Lower lobe of right lung (tissue), 2 donors: ENCODE measurements at regions not wholly inside any gene's neighbourhood (a gene's known extent, or its start where the extent isn't known, plus 50 kb on each side); places are given as distances from the start of the nearest gene placed in this dataset.

Source experiments
- ATAC-seq, 2 donors: fragments of 200-7000 bp; cut with Tn5 transposase; one replicate each; pipeline ENCODE4 v1.9.1; 2020 to 2022; ENCODE audit warnings: mild to moderate bottlenecking in 2 of 2, moderate library complexity in 2 of 2
- DNase-seq: peaks from one replicate; pipeline ENCODE4 v3.0.0-alpha.2; 2020
- H3K27ac ChIP-seq: fragments of 200-600 bp; one replicate; pipeline ENCODE4 v1.8.0; 2022
- H3K27me3 ChIP-seq: fragments of 200-600 bp; one replicate; pipeline ENCODE4 v1.8.0; 2022; ENCODE audit warnings: low read depth
- H3K36me3 ChIP-seq: fragments of 200-600 bp; one replicate; pipeline ENCODE4 v1.8.0; 2022; ENCODE audit warnings: mild to moderate bottlenecking
- H3K4me1 ChIP-seq: fragments of 200-600 bp; one replicate; pipeline ENCODE4 v1.8.0; 2022
- H3K4me3 ChIP-seq: fragments of 200-600 bp; one replicate; pipeline ENCODE4 v1.8.0; 2022; ENCODE audit warnings: mild to moderate bottlenecking
- H3K9me3 ChIP-seq: fragments of 200-600 bp; one replicate; pipeline ENCODE4 v1.8.0; 2022
- intact Hi-C: fragments of 100-400 bp; cut with DNase I; formaldehyde crosslinking; loops from one replicate; pipeline ENCODE4 v1.11.0; 2022
- TF ChIP-seq, protein P1 (sequence below): fragments of 200-600 bp; IDR thresholded peaks from one replicate; pipeline ENCODE4 v1.8.0; 2022; ENCODE audit warnings: antibody characterized with exemption, mild to moderate bottlenecking
- donor health status: DM: no; HTN: yes; CAD: no; lungs with severe emphysema.

DNA sequence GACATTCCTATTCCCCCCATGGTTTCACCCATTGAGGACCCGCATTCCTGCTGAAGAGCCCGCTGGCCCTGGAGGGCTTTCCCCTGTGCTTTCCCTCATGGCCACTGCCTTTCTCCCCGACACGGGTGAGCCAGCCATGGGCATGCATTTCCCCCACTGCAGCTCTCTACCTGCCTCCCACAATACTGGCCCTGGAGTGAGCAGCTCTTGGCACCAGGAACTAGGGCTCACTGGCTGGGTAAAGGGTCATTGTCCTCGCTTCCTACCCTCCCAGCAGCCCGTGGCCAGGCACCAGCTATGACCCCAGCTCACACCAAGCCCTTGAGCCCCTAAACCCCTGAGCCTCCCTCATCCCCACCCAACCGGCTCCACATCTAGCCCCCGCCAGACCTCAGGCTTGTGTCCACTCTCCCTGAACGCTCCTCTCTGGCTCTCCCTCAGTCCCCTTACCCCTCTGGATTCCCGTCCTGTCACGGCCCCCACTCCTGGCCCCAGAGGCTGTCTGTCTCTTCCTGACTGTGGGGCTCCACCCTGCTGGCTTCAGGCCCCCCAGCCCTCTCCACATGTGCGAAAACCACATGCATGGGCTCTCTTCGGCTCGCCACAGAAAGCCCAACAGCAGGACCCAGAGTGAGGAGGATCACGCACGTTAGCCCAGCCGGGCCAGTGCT is 199.8 kb downstream of the ZFP36L2 start:
- no peak overlapping the region for H3K4me3 ChIP-seq
- peak in 1 of 2 donors; percentile 28 for ATAC-seq
- no peaks in the 10 kb centered on the region for H3K27me3 ChIP-seq
- TF ChIP-seq, protein P1, sequence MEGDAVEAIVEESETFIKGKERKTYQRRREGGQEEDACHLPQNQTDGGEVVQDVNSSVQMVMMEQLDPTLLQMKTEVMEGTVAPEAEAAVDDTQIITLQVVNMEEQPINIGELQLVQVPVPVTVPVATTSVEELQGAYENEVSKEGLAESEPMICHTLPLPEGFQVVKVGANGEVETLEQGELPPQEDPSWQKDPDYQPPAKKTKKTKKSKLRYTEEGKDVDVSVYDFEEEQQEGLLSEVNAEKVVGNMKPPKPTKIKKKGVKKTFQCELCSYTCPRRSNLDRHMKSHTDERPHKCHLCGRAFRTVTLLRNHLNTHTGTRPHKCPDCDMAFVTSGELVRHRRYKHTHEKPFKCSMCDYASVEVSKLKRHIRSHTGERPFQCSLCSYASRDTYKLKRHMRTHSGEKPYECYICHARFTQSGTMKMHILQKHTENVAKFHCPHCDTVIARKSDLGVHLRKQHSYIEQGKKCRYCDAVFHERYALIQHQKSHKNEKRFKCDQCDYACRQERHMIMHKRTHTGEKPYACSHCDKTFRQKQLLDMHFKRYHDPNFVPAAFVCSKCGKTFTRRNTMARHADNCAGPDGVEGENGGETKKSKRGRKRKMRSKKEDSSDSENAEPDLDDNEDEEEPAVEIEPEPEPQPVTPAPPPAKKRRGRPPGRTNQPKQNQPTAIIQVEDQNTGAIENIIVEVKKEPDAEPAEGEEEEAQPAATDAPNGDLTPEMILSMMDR: no peak
- peaks cover 22% of the 10 kb centered on the region for H3K4me1 ChIP-seq
- no peak overlapping the region for H3K27ac ChIP-seq
- H3K36me3 ChIP-seq: no peaks in the 10 kb centered on the region
- H3K9me3 ChIP-seq: no peaks in the 10 kb centered on the region
- DNase-seq: no peak
- intact Hi-C loops: no loop called here

DNA sequence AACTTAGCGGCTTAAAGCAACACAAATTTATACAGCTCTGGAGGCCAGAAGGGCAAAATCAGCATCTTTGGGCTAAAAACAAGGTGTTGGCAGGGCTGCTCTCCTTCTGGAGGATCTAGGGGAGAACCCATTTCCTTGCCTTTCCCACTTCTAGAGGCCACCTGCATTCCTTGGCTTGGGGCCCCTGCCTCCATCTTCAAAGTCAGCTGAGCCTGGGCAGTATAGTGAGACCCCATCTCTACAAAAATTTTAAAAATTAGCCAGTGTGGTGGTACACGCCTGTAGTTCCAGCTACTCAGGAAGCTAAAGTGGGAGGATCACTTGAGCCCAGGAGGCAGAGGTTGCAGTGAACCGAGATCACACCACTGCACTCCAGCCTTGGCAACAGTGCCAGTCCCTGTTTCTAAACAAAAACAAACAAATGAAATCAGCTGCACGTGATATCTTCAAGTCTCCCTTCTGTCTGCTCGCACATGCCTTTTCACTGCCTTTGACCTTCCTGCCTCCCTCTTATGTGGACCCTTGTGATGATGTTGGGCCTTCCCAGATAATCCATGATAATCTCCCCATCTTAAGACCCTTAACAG is 200.6 kb downstream of the ZFP36L2 start:
- no peak overlapping the region for H3K27ac ChIP-seq
- intact Hi-C loops: no loop called here

DNA sequence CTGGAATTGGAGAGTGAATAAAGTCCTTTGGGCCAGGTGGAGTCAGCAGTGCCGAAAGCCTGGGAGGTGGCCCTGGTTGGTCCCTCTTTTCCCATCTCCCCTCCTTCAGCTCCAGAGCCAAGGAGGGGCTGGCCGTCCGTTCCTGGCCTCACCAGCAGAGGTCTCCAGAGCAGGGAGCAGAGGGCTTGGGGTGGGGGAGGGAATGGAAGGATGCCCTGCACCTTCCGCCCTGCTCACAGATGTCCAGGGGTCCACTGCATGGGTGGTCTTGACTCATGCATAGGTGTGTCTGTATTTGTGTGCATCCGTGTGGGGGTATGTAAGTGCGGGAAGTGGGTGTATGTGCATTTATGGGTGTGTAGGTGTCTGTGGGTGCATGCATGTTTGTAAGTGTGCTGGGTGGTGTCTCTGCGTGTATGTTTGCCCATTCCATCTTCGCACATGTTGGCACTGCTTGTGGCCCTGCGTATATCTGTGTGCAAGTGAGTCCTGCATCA is 201.8 kb downstream of the ZFP36L2 start:
- Histone ChIP-seq H3K9me3 (peaks cover 3% of the 10 kb centered on the region), H3K4me1 (peaks cover 19% of the 10 kb centered on the region), H3K27ac (no peak overlapping the region), H3K4me3 (no peak overlapping the region), H3K27me3 (no peaks in the 10 kb centered on the region), H3K36me3 (no peaks in the 10 kb centered on the region)
- peak; percentile 43 to 79 for ATAC-seq
- intact Hi-C loops: loop anchor here (5.0 kb wide), 1 partner anchor 463 kb away; no protein-coding TSS in a partner anchor
- DNase-seq: no peak
- TF ChIP-seq, protein P1: peak; percentile 61

More for the DNA sequence above, 200.6 kb downstream of the ZFP36L2 start:
- TF ChIP-seq, protein P1: no peak
- Histone ChIP-seq H3K9me3 (no peaks in the 10 kb centered on the region), H3K36me3 (no peaks in the 10 kb centered on the region), H3K27me3 (no peaks in the 10 kb centered on the region), H3K4me3 (no peak overlapping the region), H3K4me1 (peaks cover 19% of the 10 kb centered on the region)
- ATAC-seq: no peak
- no peak for DNase-seq

DNA sequence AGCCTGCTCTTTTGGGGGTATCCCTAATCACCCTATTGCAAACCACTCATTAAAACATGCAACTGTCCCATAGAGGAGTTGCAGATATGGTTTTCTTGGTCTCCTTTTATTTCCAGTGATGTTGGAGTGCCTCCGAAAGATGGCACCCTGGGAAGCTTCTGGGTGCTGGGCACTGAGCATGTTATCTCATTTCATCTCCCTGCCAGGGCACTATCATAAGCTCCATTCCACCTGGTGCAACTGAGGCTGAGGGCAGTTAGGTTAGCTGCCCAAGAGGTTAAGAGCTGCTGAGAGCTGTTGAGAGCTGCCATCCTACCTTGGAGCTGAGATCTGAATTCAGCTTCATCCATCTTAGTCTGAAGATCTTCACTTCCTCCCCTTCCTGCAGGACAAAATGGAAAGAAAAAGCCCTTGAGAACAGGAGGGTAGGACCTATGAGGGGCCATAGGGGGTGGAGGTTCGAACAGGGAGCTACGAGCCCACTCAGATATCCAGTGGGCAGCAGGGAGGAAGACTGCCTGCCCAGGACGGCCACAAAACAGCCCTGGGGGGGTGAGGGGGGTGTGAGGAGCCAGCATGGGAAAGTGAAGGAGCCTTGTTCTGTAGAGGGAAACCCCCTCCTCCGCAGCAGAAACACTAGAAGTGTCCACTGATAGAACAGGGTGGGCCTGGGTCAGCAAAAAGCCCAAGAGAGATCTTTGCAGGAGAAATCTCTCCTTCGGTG is 202.5 kb downstream of the ZFP36L2 start:
- no peak overlapping the region for H3K27ac ChIP-seq
- intact Hi-C loops: loop anchor here (5.0 kb wide), 1 partner anchor 463 kb away; no protein-coding TSS in a partner anchor
- TF ChIP-seq, protein P1: no peak
- no peaks in the 10 kb centered on the region for H3K36me3 ChIP-seq
- peaks cover 25% of the 10 kb centered on the region for H3K4me1 ChIP-seq
- no peaks in the 10 kb centered on the region for H3K27me3 ChIP-seq
- H3K4me3 ChIP-seq: no peak overlapping the region
- ATAC-seq (no peak), DNase-seq (no peak)
- H3K9me3 ChIP-seq: peaks cover 3% of the 10 kb centered on the region

DNA sequence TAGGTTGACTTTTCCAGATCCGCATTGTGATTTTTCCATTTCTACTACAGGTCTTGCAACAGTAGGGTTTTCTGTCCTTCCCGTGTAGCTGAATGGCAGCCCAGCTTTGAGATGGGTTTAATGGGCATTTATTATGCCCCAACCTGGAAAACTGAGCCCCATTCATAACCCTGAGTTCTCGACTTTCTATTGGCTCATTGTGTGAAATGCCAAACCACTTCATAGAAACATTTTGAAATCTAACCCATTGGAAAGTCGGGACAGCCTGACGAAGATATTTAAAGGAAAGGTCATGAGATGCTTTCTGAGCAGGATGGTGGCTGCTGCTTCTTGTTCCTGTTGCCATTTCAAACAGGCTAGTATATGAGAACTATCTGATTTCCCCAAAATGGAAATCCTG is 203.5 kb downstream of the ZFP36L2 start:
- Histone ChIP-seq H3K27ac (no peak overlapping the region), H3K4me3 (no peak overlapping the region), H3K36me3 (no peaks in the 10 kb centered on the region), H3K27me3 (no peaks in the 10 kb centered on the region), H3K9me3 (peaks cover 3% of the 10 kb centered on the region), H3K4me1 (peaks cover 36% of the 10 kb centered on the region)
- ATAC-seq: no peak
- TF ChIP-seq, protein P1: no peak
- intact Hi-C loops: loop anchor here (5.0 kb wide), 1 partner anchor 464 kb away; no protein-coding TSS in a partner anchor
- no peak for DNase-seq
